C4-2B (cell line): ENCODE measurements at regions not wholly inside any gene's neighbourhood (a gene's known extent, or its start where the extent isn't known, plus 50 kb on each side); places are given as distances from the start of the nearest gene placed in this dataset.
"Not testable (repeated sequence)": the region's sequence is repeated elsewhere in the genome, so short reads cannot be mapped to it uniquely, and the experiment has no call there.

Experiments used
- ZFX ChIP-seq: fragments of 450-650 bp; IDR thresholded peaks from 2 replicates; pipeline ENCODE4 v1.6.1; 2017
- TF ChIP-seq, protein P1 (sequence below): fragments of 450-650 bp; conservative IDR thresholded peaks from 2 replicates; pipeline ENCODE4 v1.5.1; 2017; ENCODE audit warnings: mild to moderate bottlenecking

DNA sequence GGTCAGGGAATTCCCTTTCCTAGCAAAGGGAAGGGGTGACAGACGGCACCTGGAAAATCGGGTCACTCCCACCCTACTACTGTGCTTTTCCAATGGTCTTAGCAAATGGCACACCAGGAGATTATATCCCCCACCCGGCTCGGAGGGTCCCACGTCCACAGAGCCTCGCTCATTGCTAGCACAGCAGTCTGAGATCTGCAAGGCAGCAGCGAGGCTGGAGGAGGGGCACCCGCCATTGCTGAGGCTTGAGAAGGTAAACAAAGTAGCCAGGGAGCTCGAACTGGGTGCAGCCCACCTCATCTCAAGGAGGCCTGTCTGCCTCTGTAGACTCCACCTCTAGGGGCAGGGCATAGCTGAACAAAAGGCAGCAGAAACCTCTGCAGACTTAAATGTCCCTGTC lies 139.8 kb upstream of the NRG3 start:
- TF ChIP-seq, protein P1, sequence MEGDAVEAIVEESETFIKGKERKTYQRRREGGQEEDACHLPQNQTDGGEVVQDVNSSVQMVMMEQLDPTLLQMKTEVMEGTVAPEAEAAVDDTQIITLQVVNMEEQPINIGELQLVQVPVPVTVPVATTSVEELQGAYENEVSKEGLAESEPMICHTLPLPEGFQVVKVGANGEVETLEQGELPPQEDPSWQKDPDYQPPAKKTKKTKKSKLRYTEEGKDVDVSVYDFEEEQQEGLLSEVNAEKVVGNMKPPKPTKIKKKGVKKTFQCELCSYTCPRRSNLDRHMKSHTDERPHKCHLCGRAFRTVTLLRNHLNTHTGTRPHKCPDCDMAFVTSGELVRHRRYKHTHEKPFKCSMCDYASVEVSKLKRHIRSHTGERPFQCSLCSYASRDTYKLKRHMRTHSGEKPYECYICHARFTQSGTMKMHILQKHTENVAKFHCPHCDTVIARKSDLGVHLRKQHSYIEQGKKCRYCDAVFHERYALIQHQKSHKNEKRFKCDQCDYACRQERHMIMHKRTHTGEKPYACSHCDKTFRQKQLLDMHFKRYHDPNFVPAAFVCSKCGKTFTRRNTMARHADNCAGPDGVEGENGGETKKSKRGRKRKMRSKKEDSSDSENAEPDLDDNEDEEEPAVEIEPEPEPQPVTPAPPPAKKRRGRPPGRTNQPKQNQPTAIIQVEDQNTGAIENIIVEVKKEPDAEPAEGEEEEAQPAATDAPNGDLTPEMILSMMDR, result not testable (repeated sequence)
- not testable (repeated sequence) for TF ChIP-seq ZFX
